NT2/D1 (cell line): ENCODE measurements at regions not wholly inside any gene's neighbourhood (a gene's known extent, or its start where the extent isn't known, plus 50 kb on each side); places are given as distances from the start of the nearest gene placed in this dataset.
"Not testable (repeated sequence)": the region's sequence is repeated elsewhere in the genome, so short reads cannot be mapped to it uniquely, and the experiment has no call there.

Experiments used
- DNase-seq: peaks from one replicate; pipeline ENCODE4 v3.0.0-alpha.2; 2011; ENCODE audit warnings: low read depth, low spot score
- H3K27me3 ChIP-seq: 2 replicates; pipeline ENCODE4 v1.6.0; 2011; ENCODE audit warnings: mild to moderate bottlenecking; ENCODE audit not compliant: insufficient read length, insufficient read depth
- H3K36me3 ChIP-seq: 2 replicates; pipeline ENCODE4 v1.6.1; 2011; ENCODE audit warnings: mild to moderate bottlenecking, low read length, mixed read lengths; ENCODE audit not compliant: insufficient read depth, insufficient read length
- H3K4me1 ChIP-seq: 2 replicates; pipeline ENCODE4 v1.5.1; 2011; ENCODE audit not compliant: insufficient read depth, insufficient read length
- H3K4me3 ChIP-seq: 2 replicates; pipeline ENCODE4 v1.5.1; 2011; ENCODE audit warnings: low read depth; ENCODE audit not compliant: insufficient read length
- H3K9ac ChIP-seq: 2 replicates; pipeline ENCODE4 v1.6.0; 2011; ENCODE audit warnings: low read depth; ENCODE audit not compliant: insufficient read length
- H3K9me3 ChIP-seq: 2 replicates; pipeline ENCODE4 v1.5.1; 2011; ENCODE audit warnings: mild to moderate bottlenecking, low read length; ENCODE audit not compliant: insufficient read depth
- SUZ12 ChIP-seq: IDR thresholded peaks from 2 replicates; pipeline ENCODE4 v1.6.1; 2011; ENCODE audit not compliant: insufficient read length, insufficient read depth; ENCODE audit errors: extremely low read depth
- YY1 ChIP-seq: IDR thresholded peaks from 2 replicates; pipeline ENCODE4 v1.6.1; 2011; ENCODE audit not compliant: insufficient read length, insufficient read depth
- ZNF274 ChIP-seq: IDR thresholded peaks from 2 replicates; pipeline ENCODE4 v1.6.1; 2011; ENCODE audit warnings: mild to moderate bottlenecking, low read depth, low read length

DNA sequence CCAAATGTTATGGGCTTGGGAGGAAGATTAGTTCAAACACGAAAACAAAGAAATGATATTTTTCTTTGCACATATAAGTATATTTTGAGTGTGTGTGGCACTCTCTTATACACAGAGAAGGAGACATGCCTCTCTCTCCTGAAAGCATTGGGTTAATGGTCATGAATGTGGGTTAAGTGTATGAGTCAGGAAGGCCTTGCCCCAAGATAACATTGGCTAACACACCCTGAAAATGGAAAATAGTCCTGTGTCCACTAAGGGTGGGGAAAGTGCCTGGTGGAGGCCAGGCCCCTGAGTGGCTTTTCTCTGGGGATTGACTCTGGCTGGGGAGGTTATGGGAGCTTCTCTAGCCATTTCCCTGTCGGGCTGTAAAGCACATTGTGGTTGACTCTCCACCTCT, 332.7 kb upstream of the ONECUT1 start:
- no peaks in the 10 kb centered on the region for H3K9me3 ChIP-seq
- no peak for DNase-seq
- H3K4me1 ChIP-seq: no peaks in the 10 kb centered on the region
- no peak overlapping the region for H3K4me3 ChIP-seq
- H3K9ac ChIP-seq: no peak overlapping the region
- H3K36me3 ChIP-seq: no peaks in the 10 kb centered on the region
- H3K27me3 ChIP-seq: no peaks in the 10 kb centered on the region
- TF ChIP-seq ZNF274: no peak
- no peak for TF ChIP-seq YY1
- no peak for TF ChIP-seq SUZ12

GRCh38 chr15:53116915-53117314, 326.8 kb upstream of the ONECUT1 start:
- DNase-seq, H3K9ac ChIP-seq, H3K36me3 ChIP-seq, H3K27me3 ChIP-seq, H3K9me3 ChIP-seq, H3K4me1 ChIP-seq, H3K4me3 ChIP-seq: not testable (repeated sequence)

- Histone ChIP-seq H3K4me1 (no peaks in the 10 kb centered on the region), H3K9ac (no peak overlapping the region), H3K27me3 (no peaks in the 10 kb centered on the region), H3K9me3 (no peaks in the 10 kb centered on the region), H3K4me3 (no peak overlapping the region), H3K36me3 (no peaks in the 10 kb centered on the region)
- no peak for DNase-seq
- TF ChIP-seq ZNF274 (no peak), YY1 (no peak)
These were observed 326.0 kb upstream of the ONECUT1 start for GRCh38 chr15:53116169-53116568.

DNA sequence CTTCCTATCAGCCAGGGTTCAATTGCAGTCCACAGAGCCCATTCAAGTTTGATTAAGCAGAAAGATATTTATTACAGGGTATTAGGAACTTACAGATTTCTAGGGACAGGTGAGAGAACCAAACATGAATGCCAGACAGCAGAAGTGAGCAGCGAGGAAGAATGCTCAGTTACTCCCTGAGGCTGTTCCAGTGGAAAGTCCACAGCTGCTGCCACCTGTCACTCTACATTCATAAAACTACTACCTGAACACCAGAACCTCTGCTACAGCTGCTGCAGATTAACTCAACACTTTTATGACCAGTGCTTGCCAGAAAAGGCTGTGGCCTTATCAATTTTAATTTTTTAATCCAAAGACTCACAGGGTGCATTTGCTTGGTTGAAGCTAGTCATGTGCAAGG, 325.4 kb upstream of the ONECUT1 start:
- Histone ChIP-seq H3K27me3 (no peaks in the 10 kb centered on the region), H3K9me3 (no peaks in the 10 kb centered on the region), H3K36me3 (no peaks in the 10 kb centered on the region), H3K4me3 (no peak overlapping the region), H3K4me1 (no peaks in the 10 kb centered on the region), H3K9ac (no peak overlapping the region)
- TF ChIP-seq SUZ12 (no peak), YY1 (no peak), ZNF274 (no peak)
- no peak for DNase-seq

DNA sequence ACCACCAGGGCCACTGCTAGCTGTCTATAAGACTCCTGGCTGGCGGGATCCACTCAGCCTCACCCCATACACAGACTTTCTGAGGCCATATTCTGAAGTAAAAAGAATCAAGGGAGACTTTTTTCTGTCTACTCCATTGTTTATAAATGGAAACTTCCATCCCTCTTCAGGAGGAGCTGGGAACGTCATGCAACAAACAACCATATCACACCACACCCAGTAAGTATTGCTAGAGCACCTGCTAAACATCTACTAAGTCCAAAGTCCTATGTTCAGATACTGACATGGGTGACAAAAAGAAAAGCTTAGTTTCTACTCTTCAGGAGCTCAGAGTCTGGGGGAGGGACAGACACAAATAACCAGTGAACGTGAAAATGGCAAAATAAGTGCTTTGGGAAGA, 324.8 kb upstream of the ONECUT1 start:
- TF ChIP-seq SUZ12 (no peak), ZNF274 (no peak), YY1 (no peak)
- Histone ChIP-seq H3K9ac (no peak overlapping the region), H3K27me3 (no peaks in the 10 kb centered on the region), H3K4me3 (no peak overlapping the region), H3K36me3 (no peaks in the 10 kb centered on the region), H3K4me1 (no peaks in the 10 kb centered on the region), H3K9me3 (no peaks in the 10 kb centered on the region)
- no peak for DNase-seq

- Histone ChIP-seq H3K9me3 (no peaks in the 10 kb centered on the region), H3K9ac (no peak overlapping the region), H3K36me3 (no peaks in the 10 kb centered on the region), H3K4me1 (no peaks in the 10 kb centered on the region), H3K27me3 (no peaks in the 10 kb centered on the region), H3K4me3 (no peak overlapping the region)
- no peak for DNase-seq
- TF ChIP-seq ZNF274 (no peak), YY1 (no peak), SUZ12 (no peak)
These were observed 320.9 kb upstream of the ONECUT1 start for GRCh38 chr15:53110999-53111398.

- TF ChIP-seq SUZ12 (no peak), ZNF274 (no peak), YY1 (no peak)
- H3K4me1 ChIP-seq: no peaks in the 10 kb centered on the region
- no peaks in the 10 kb centered on the region for H3K9me3 ChIP-seq
- no peak for DNase-seq
- no peaks in the 10 kb centered on the region for H3K27me3 ChIP-seq
- H3K36me3 ChIP-seq: no peaks in the 10 kb centered on the region
- H3K4me3 ChIP-seq: no peak overlapping the region
- H3K9ac ChIP-seq: no peak overlapping the region
These were observed 318.2 kb upstream of the ONECUT1 start for GRCh38 chr15:53108319-53108718.

- no peaks in the 10 kb centered on the region for H3K4me1 ChIP-seq
- no peak for DNase-seq
- TF ChIP-seq SUZ12: no peak
- TF ChIP-seq YY1: no peak
- TF ChIP-seq ZNF274: no peak
- H3K9ac ChIP-seq: no peak overlapping the region
- no peaks in the 10 kb centered on the region for H3K36me3 ChIP-seq
- no peak overlapping the region for H3K4me3 ChIP-seq
- H3K9me3 ChIP-seq: no peaks in the 10 kb centered on the region
- H3K27me3 ChIP-seq: no peaks in the 10 kb centered on the region
These were observed 317.7 kb upstream of the ONECUT1 start for GRCh38 chr15:53107855-53108254.
